ENCODE measurements at regions not wholly inside any gene's neighbourhood (a gene's known extent, or its start where the extent isn't known, plus 50 kb on each side); places are given as distances from the start of the nearest gene placed in this dataset.

GRCh38 chr22:27456696-27457503 lies 344.7 kb downstream of the MN1 start:
- Histone ChIP-seq H3K27me3 (ENCODE audit: control insufficient read depth in 3 of 3, insufficient read depth in 3 of 3, low read length in 3 of 3) (peaks cover 0 to 5% (median 0%) of the 10 kb centered on the region in 3 donors), H3K36me3 (ENCODE audit: control insufficient read depth in 3 of 3, insufficient read depth in 2 of 3, low read depth in 1 of 3, low read length in 3 of 3) (no peaks in the 10 kb centered on the region), H3K27ac (ENCODE audit: low read depth in 1 of 3, low read length in 2 of 3) (peak overlapping the region in 2 of 3 donors; percentile 6 to 11), H3K4me1 (ENCODE audit: control insufficient read depth in 3 of 3, insufficient read depth in 2 of 3, low read depth in 1 of 3, low read length in 2 of 3) (no peaks in the 10 kb centered on the region), H3K9me3 (ENCODE audit: control insufficient read depth in 2 of 2, insufficient read depth in 1 of 2, low read depth in 1 of 2, low read length in 1 of 2) (peaks cover 0 to 7% of the 10 kb centered on the region in 2 donors), H3K4me3 (ENCODE audit: low read depth in 1 of 3, low read length in 3 of 3) (no peak overlapping the region)
- 67 to 69% (median 68%) methylated on average over 10 of the region's 10 CpGs for WGBS, 3 donors
- FAIRE-seq (no peak), DNase-seq (no peak)

GRCh38 chr22:27459999-27460398 lies 341.6 kb downstream of the MN1 start:
- DNase-seq (no peak), FAIRE-seq (no peak)
- WGBS, 3 donors: 35 to 53% (median 45%) methylated on average over 3 of the region's 3 CpGs
- Histone ChIP-seq H3K4me3 (ENCODE audit: low read depth in 1 of 3, low read length in 3 of 3) (no peak overlapping the region), H3K36me3 (ENCODE audit: control insufficient read depth in 3 of 3, insufficient read depth in 2 of 3, low read depth in 1 of 3, low read length in 3 of 3) (no peaks in the 10 kb centered on the region), H3K27me3 (ENCODE audit: control insufficient read depth in 3 of 3, insufficient read depth in 3 of 3, low read length in 3 of 3) (peaks cover 0 to 5% (median 0%) of the 10 kb centered on the region in 3 donors), H3K27ac (ENCODE audit: low read depth in 1 of 3, low read length in 2 of 3) (peak overlapping the region in 1 of 3 donors; percentile 1), H3K9me3 (ENCODE audit: control insufficient read depth in 2 of 2, insufficient read depth in 1 of 2, low read depth in 1 of 2, low read length in 1 of 2) (peaks cover 0 to 11% of the 10 kb centered on the region in 2 donors), H3K4me1 (ENCODE audit: control insufficient read depth in 3 of 3, insufficient read depth in 2 of 3, low read depth in 1 of 3, low read length in 2 of 3) (no peaks in the 10 kb centered on the region)

GRCh38 chr22:27460591-27461347 lies 340.8 kb downstream of the MN1 start:
- H3K4me3 ChIP-seq (ENCODE audit: low read depth in 1 of 3, low read length in 3 of 3): no peak overlapping the region
- H3K9me3 ChIP-seq (ENCODE audit: control insufficient read depth in 2 of 2, insufficient read depth in 1 of 2, low read depth in 1 of 2, low read length in 1 of 2): peaks cover 0 to 11% of the 10 kb centered on the region in 2 donors
- H3K27ac ChIP-seq (ENCODE audit: low read depth in 1 of 3, low read length in 2 of 3): peak overlapping the region in 1 of 3 donors; percentile 1
- FAIRE-seq (no peak), DNase-seq (no peak)
- H3K27me3 ChIP-seq (ENCODE audit: control insufficient read depth in 3 of 3, insufficient read depth in 3 of 3, low read length in 3 of 3): peaks cover 0 to 5% (median 0%) of the 10 kb centered on the region in 3 donors
- H3K4me1 ChIP-seq (ENCODE audit: control insufficient read depth in 3 of 3, insufficient read depth in 2 of 3, low read depth in 1 of 3, low read length in 2 of 3): no peaks in the 10 kb centered on the region
- WGBS, 3 donors: 52 to 60% (median 55%) methylated on average over 6 of the region's 6 CpGs
- H3K36me3 ChIP-seq (ENCODE audit: control insufficient read depth in 3 of 3, insufficient read depth in 2 of 3, low read depth in 1 of 3, low read length in 3 of 3): no peaks in the 10 kb centered on the region

- no peak for DNase-seq
- no peak for FAIRE-seq
- no peak overlapping the region for H3K4me3 ChIP-seq (ENCODE audit: low read depth in 1 of 3, low read length in 3 of 3)
- 41 to 48% (median 44%) methylated on average over 3 of the region's 3 CpGs for WGBS, 3 donors
- H3K27me3 ChIP-seq (ENCODE audit: control insufficient read depth in 3 of 3, insufficient read depth in 3 of 3, low read length in 3 of 3): peaks cover 0 to 5% (median 0%) of the 10 kb centered on the region in 3 donors
- H3K4me1 ChIP-seq (ENCODE audit: control insufficient read depth in 3 of 3, insufficient read depth in 2 of 3, low read depth in 1 of 3, low read length in 2 of 3): peaks cover 0 to 3% (median 0%) of the 10 kb centered on the region in 3 donors
- no peaks in the 10 kb centered on the region for H3K36me3 ChIP-seq (ENCODE audit: control insufficient read depth in 3 of 3, insufficient read depth in 2 of 3, low read depth in 1 of 3, low read length in 3 of 3)
- H3K27ac ChIP-seq (ENCODE audit: low read depth in 1 of 3, low read length in 2 of 3): no peak overlapping the region
- H3K9me3 ChIP-seq (ENCODE audit: control insufficient read depth in 2 of 2, insufficient read depth in 1 of 2, low read depth in 1 of 2, low read length in 1 of 2): peaks cover 0 to 11% of the 10 kb centered on the region in 2 donors
Measured at GRCh38 chr22:27461470-27461869, 340.1 kb downstream of the MN1 start.

- no peak overlapping the region for H3K4me3 ChIP-seq (ENCODE audit: low read depth in 1 of 3, low read length in 3 of 3)
- peaks cover 0 to 5% (median 0%) of the 10 kb centered on the region in 3 donors for H3K27me3 ChIP-seq (ENCODE audit: control insufficient read depth in 3 of 3, insufficient read depth in 3 of 3, low read length in 3 of 3)
- H3K27ac ChIP-seq (ENCODE audit: low read depth in 1 of 3, low read length in 2 of 3): no peak overlapping the region
- H3K9me3 ChIP-seq (ENCODE audit: control insufficient read depth in 2 of 2, insufficient read depth in 1 of 2, low read depth in 1 of 2, low read length in 1 of 2): peaks cover 0 to 11% of the 10 kb centered on the region in 2 donors
- no peaks in the 10 kb centered on the region for H3K36me3 ChIP-seq (ENCODE audit: control insufficient read depth in 3 of 3, insufficient read depth in 2 of 3, low read depth in 1 of 3, low read length in 3 of 3)
- 23 to 44% (median 38%) methylated on average over 7 of the region's 7 CpGs for WGBS, 3 donors
- peaks cover 0 to 10% (median 0%) of the 10 kb centered on the region in 3 donors for H3K4me1 ChIP-seq (ENCODE audit: control insufficient read depth in 3 of 3, insufficient read depth in 2 of 3, low read depth in 1 of 3, low read length in 2 of 3)
- no peak for DNase-seq
- no peak for FAIRE-seq
Measured at GRCh38 chr22:27462190-27462589, 339.4 kb downstream of the MN1 start.

GRCh38 chr22:27463121-27463660 lies 338.4 kb downstream of the MN1 start:
- Histone ChIP-seq H3K9me3 (ENCODE audit: control insufficient read depth in 2 of 2, insufficient read depth in 1 of 2, low read depth in 1 of 2, low read length in 1 of 2) (peaks cover 0 to 4% of the 10 kb centered on the region in 2 donors), H3K27ac (ENCODE audit: low read depth in 1 of 3, low read length in 2 of 3) (no peak overlapping the region), H3K27me3 (ENCODE audit: control insufficient read depth in 3 of 3, insufficient read depth in 3 of 3, low read length in 3 of 3) (peaks cover 0 to 2% (median 0%) of the 10 kb centered on the region in 3 donors), H3K4me1 (ENCODE audit: control insufficient read depth in 3 of 3, insufficient read depth in 2 of 3, low read depth in 1 of 3, low read length in 2 of 3) (peaks cover 0 to 13% (median 0%) of the 10 kb centered on the region in 3 donors), H3K4me3 (ENCODE audit: low read depth in 1 of 3, low read length in 3 of 3) (no peak overlapping the region), H3K36me3 (ENCODE audit: control insufficient read depth in 3 of 3, insufficient read depth in 2 of 3, low read depth in 1 of 3, low read length in 3 of 3) (no peaks in the 10 kb centered on the region)
- FAIRE-seq: no peak
- 81 to 85% (median 85%) methylated on average over 13 of the region's 13 CpGs for WGBS, 3 donors
- no peak for DNase-seq

GRCh38 chr22:27466229-27466628 lies 335.3 kb downstream of the MN1 start:
- Histone ChIP-seq H3K27me3 (ENCODE audit: control insufficient read depth in 3 of 3, insufficient read depth in 3 of 3, low read length in 3 of 3) (no peaks in the 10 kb centered on the region), H3K9me3 (ENCODE audit: control insufficient read depth in 2 of 2, insufficient read depth in 1 of 2, low read depth in 1 of 2, low read length in 1 of 2) (peaks cover 0 to 4% of the 10 kb centered on the region in 2 donors), H3K4me3 (ENCODE audit: low read depth in 1 of 3, low read length in 3 of 3) (no peak overlapping the region), H3K4me1 (ENCODE audit: control insufficient read depth in 3 of 3, insufficient read depth in 2 of 3, low read depth in 1 of 3, low read length in 2 of 3) (peaks cover 0 to 13% (median 0%) of the 10 kb centered on the region in 3 donors), H3K27ac (ENCODE audit: low read depth in 1 of 3, low read length in 2 of 3) (peak overlapping the region in 1 of 3 donors; percentile 14), H3K36me3 (ENCODE audit: control insufficient read depth in 3 of 3, insufficient read depth in 2 of 3, low read depth in 1 of 3, low read length in 3 of 3) (no peaks in the 10 kb centered on the region)
- FAIRE-seq (no peak), DNase-seq (no peak)
- WGBS, 3 donors: 67 to 73% (median 67%) methylated on average over 2 of the region's 2 CpGs

GRCh38 chr22:27466778-27467438 lies 334.6 kb downstream of the MN1 start:
- Histone ChIP-seq H3K4me1 (ENCODE audit: control insufficient read depth in 3 of 3, insufficient read depth in 2 of 3, low read depth in 1 of 3, low read length in 2 of 3) (peaks cover 0 to 13% (median 0%) of the 10 kb centered on the region in 3 donors), H3K36me3 (ENCODE audit: control insufficient read depth in 3 of 3, insufficient read depth in 2 of 3, low read depth in 1 of 3, low read length in 3 of 3) (no peaks in the 10 kb centered on the region), H3K9me3 (ENCODE audit: control insufficient read depth in 2 of 2, insufficient read depth in 1 of 2, low read depth in 1 of 2, low read length in 1 of 2) (peaks cover 0 to 4% of the 10 kb centered on the region in 2 donors), H3K27me3 (ENCODE audit: control insufficient read depth in 3 of 3, insufficient read depth in 3 of 3, low read length in 3 of 3) (no peaks in the 10 kb centered on the region), H3K4me3 (ENCODE audit: low read depth in 1 of 3, low read length in 3 of 3) (no peak overlapping the region), H3K27ac (ENCODE audit: low read depth in 1 of 3, low read length in 2 of 3) (peak overlapping the region in 1 of 3 donors; percentile 46)
- DNase-seq: peak in 1 of 2 donors; percentile 35
- FAIRE-seq: no peak
- 68 to 73% (median 72%) methylated on average over 7 of the region's 7 CpGs for whole genome bisulfite sequencing, 3 donors
